HG02884 (cell line): ENCODE measurements at regions not wholly inside any gene's neighbourhood (a gene's known extent, or its start where the extent isn't known, plus 50 kb on each side); places are given as distances from the start of the nearest gene placed in this dataset.

Experiments used
- ATAC-seq: cut with Tn5 transposase; IDR thresholded peaks from one replicate; pipeline ENCODE4 v1.9.1; 2021; ENCODE audit warnings: mild to moderate bottlenecking, moderate library complexity; ENCODE audit not compliant: unreplicated experiment

- ATAC-seq: no peak
These were observed 168.6 kb upstream of the E2F8 start for GRCh38 chr11:19409307-19409706.

- no peak for ATAC-seq
These were observed 167.0 kb upstream of the E2F8 start for GRCh38 chr11:19407677-19408270.

- no peak for ATAC-seq
These were observed 165.2 kb upstream of the E2F8 start for GRCh38 chr11:19405966-19406365.

GRCh38 chr11:19404787-19405186 is 164.0 kb upstream of the E2F8 start:
- ATAC-seq: no peak

- no peak for ATAC-seq
These were observed 162.6 kb upstream of the E2F8 start for GRCh38 chr11:19403196-19403895.

- no peak for ATAC-seq
These were observed 159.6 kb upstream of the E2F8 start for GRCh38 chr11:19400296-19400695.

GRCh38 chr11:19398772-19399527 is 158.2 kb upstream of the E2F8 start:
- no peak for ATAC-seq

GRCh38 chr11:19398273-19398672 is 157.5 kb upstream of the E2F8 start:
- ATAC-seq: no peak

GRCh38 chr11:19395050-19395449 is 154.3 kb upstream of the E2F8 start:
- ATAC-seq: no peak

- peak; percentile 72 for ATAC-seq
These were observed 153.8 kb upstream of the E2F8 start for GRCh38 chr11:19394525-19395016.

GRCh38 chr11:19393941-19394340 is 153.2 kb upstream of the E2F8 start:
- ATAC-seq: no peak

- ATAC-seq: no peak
These were observed 152.2 kb upstream of the E2F8 start for GRCh38 chr11:19392847-19393518.

GRCh38 chr11:19392321-19392720 is 151.6 kb upstream of the E2F8 start:
- ATAC-seq: no peak

GRCh38 chr11:19391652-19392051 is 150.9 kb upstream of the E2F8 start:
- no peak for ATAC-seq

- ATAC-seq: no peak
These were observed 150.3 kb upstream of the E2F8 start for GRCh38 chr11:19391026-19391425.

- no peak for ATAC-seq
These were observed 149.1 kb upstream of the E2F8 start for GRCh38 chr11:19389787-19390303.

- ATAC-seq: no peak
These were observed 141.4 kb upstream of the E2F8 start for GRCh38 chr11:19382131-19382611.

- ATAC-seq: no peak
These were observed 139.6 kb upstream of the E2F8 start for GRCh38 chr11:19380375-19380774.

GRCh38 chr11:19379465-19379864 is 138.7 kb upstream of the E2F8 start:
- ATAC-seq: no peak

GRCh38 chr11:19378814-19379213 is 138.1 kb upstream of the E2F8 start:
- ATAC-seq: no peak

GRCh38 chr11:19377881-19378280 is 137.1 kb upstream of the E2F8 start:
- no peak for ATAC-seq
